Loucy (cell line): ENCODE measurements at regions not wholly inside any gene's neighbourhood (a gene's known extent, or its start where the extent isn't known, plus 50 kb on each side); places are given as distances from the start of the nearest gene placed in this dataset.

Experiments used
- H2AFZ ChIP-seq: fragments of 200-600 bp; sonication (generic); 2 replicates; pipeline ENCODE4 v1.6.0; 2016; ENCODE audit warnings: antibody characterized with exemption, mild to moderate bottlenecking, low read length, moderate library complexity
- H3F3A ChIP-seq: fragments of 200-600 bp; 2 replicates; pipeline ENCODE4 v1.6.0; 2016; ENCODE audit warnings: antibody characterized with exemption, low read depth, mild to moderate bottlenecking
- H3K27me3 ChIP-seq: fragments of 200-600 bp; sonication (generic); 2 replicates; pipeline ENCODE4 v1.6.1; 2014; ENCODE audit warnings: low read length, mild to moderate bottlenecking; ENCODE audit not compliant: insufficient read depth, poor library complexity, severe bottlenecking
- H3K36me3 ChIP-seq: fragments of 200-600 bp; sonication (generic); 2 replicates; pipeline ENCODE4 v1.6.1; 2016; ENCODE audit warnings: low read length; ENCODE audit not compliant: insufficient read depth
- H3K4me1 ChIP-seq: fragments of 200-600 bp; sonication (generic); 2 replicates; pipeline ENCODE4 v1.5.1; 2014; ENCODE audit warnings: low read length, mild to moderate bottlenecking; ENCODE audit not compliant: insufficient read depth, poor library complexity, severe bottlenecking
- H3K4me2 ChIP-seq: fragments of 200-600 bp; sonication (generic); 2 replicates; pipeline ENCODE4 v1.6.0; 2014; ENCODE audit warnings: antibody characterized with exemption, low read length, low read depth, mild to moderate bottlenecking; ENCODE audit not compliant: poor library complexity, severe bottlenecking
- H3K4me3 ChIP-seq: fragments of 200-600 bp; sonication (generic); 2 replicates; pipeline ENCODE4 v1.5.1; 2014; ENCODE audit warnings: low read length, mild to moderate bottlenecking, mixed read lengths; ENCODE audit not compliant: poor library complexity, severe bottlenecking
- H3K79me2 ChIP-seq: fragments of 200-600 bp; sonication (generic); 2 replicates; pipeline ENCODE4 v1.6.1; 2014; ENCODE audit warnings: low read length; ENCODE audit not compliant: insufficient read depth
- H3K9ac ChIP-seq: fragments of 200-600 bp; sonication (generic); 2 replicates; pipeline ENCODE4 v1.6.0; 2014; ENCODE audit warnings: mild to moderate bottlenecking, low read depth, low read length, moderate library complexity; ENCODE audit not compliant: poor library complexity, severe bottlenecking
- H3K9me2 ChIP-seq: fragments of 200-600 bp; sonication (generic); replicated peaks from 2 replicates; pipeline ENCODE4 v1.6.1; 2016; ENCODE audit warnings: low read depth, low read length, mixed read lengths
- H3K9me3 ChIP-seq: fragments of 200-600 bp; sonication (generic); 2 replicates; pipeline ENCODE4 v1.6.1; 2014; ENCODE audit warnings: mild to moderate bottlenecking, antibody characterized with exemption, low read length, low read depth; ENCODE audit not compliant: insufficient read depth
- H4K20me1 ChIP-seq: fragments of 200-600 bp; sonication (generic); 2 replicates; pipeline ENCODE4 v1.6.0; 2014; ENCODE audit warnings: antibody characterized with exemption, low read length, mild to moderate bottlenecking; ENCODE audit not compliant: insufficient read depth, poor library complexity, severe bottlenecking
- EZH2phosphoT487 ChIP-seq: fragments of 200-600 bp; IDR thresholded peaks from 2 replicates; pipeline ENCODE4 v1.6.1; 2018; ENCODE audit warnings: antibody characterized with exemption, mild to moderate bottlenecking, moderate library complexity, borderline replicate concordance
- TF ChIP-seq, protein P1 (sequence below): fragments of 200-600 bp; sonication (generic); conservative IDR thresholded peaks from 2 replicates; pipeline ENCODE4 v1.5.1; 2014; ENCODE audit warnings: mild to moderate bottlenecking, antibody characterized with exemption, low read length

DNA sequence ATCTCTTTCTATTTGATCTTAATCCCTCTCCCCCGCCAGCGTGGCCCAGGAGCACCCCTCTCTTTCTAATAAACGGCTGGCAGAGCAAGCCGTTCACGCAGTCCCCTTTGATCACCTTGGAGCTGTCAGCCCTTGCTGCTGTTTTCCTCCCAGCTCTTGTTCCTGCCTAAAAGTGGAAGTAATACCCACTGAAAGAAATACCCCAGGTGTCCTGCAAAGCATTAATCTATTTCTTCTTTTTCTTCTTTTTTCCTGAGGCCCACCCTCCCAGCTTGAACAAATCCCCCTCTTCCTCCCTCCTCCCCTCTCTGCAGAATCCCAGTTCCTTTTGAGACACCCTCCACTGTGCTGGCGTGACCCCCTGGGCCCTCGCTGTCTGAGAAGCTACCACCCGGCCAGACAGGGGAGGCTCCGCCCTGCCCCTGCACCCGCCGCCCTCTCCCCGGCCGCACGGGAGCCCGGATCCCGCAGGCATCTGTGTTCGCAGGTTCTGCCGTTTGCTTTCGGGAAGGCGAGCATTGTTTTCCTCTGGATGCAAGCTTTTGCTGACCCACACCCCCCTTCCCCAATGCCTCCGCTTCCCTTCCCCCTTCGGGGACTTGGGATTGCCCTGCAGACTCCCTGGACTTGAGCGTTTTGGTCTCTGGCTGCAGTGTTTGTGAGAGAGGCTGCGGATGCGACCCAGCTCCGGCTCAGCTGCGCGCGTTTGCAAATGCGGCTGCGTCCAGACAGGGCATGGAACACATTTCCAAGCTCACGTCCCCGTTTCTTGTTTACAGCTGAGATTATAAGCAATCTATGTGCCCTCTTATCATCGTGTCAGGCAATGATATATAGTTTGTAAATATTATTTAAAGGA is 631.5 kb downstream of the NYAP2 start:
- Histone ChIP-seq H3K36me3 (no peaks in the 10 kb centered on the region), H2AFZ (no peak overlapping the region), H3F3A (no peaks in the 10 kb centered on the region), H4K20me1 (no peaks in the 10 kb centered on the region), H3K4me2 (no peak overlapping the region), H3K79me2 (no peaks in the 10 kb centered on the region), H3K9ac (no peak overlapping the region), H3K9me2 (no peaks in the 10 kb centered on the region), H3K4me1 (no peaks in the 10 kb centered on the region), H3K27me3 (no peaks in the 10 kb centered on the region), H3K9me3 (no peaks in the 10 kb centered on the region), H3K4me3 (no peak overlapping the region)
- no peak for TF ChIP-seq EZH2phosphoT487
- TF ChIP-seq, protein P1, sequence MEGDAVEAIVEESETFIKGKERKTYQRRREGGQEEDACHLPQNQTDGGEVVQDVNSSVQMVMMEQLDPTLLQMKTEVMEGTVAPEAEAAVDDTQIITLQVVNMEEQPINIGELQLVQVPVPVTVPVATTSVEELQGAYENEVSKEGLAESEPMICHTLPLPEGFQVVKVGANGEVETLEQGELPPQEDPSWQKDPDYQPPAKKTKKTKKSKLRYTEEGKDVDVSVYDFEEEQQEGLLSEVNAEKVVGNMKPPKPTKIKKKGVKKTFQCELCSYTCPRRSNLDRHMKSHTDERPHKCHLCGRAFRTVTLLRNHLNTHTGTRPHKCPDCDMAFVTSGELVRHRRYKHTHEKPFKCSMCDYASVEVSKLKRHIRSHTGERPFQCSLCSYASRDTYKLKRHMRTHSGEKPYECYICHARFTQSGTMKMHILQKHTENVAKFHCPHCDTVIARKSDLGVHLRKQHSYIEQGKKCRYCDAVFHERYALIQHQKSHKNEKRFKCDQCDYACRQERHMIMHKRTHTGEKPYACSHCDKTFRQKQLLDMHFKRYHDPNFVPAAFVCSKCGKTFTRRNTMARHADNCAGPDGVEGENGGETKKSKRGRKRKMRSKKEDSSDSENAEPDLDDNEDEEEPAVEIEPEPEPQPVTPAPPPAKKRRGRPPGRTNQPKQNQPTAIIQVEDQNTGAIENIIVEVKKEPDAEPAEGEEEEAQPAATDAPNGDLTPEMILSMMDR: no peak

DNA sequence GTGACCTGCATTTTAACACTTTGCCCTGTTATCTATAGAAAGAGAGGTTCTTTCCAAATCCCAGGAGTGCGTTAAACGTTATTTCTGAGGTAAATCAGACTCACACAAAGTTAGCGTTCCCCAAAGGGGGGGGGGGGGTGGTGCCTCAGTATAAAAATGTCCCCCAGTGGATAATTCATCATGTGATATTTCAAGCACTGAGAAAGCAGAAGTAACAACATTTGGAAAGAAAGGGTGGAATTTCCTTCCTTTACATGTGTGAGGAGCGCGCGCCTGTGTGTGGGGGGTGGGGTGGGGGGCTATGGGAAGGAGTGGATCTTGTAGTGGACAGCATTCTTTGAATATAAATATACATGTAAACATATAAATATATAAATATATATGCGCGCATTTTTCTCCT is 630.9 kb downstream of the NYAP2 start:
- no peaks in the 10 kb centered on the region for H3K79me2 ChIP-seq
- no peaks in the 10 kb centered on the region for H4K20me1 ChIP-seq
- H3F3A ChIP-seq: no peaks in the 10 kb centered on the region
- no peaks in the 10 kb centered on the region for H3K9me2 ChIP-seq
- H3K4me3 ChIP-seq: no peak overlapping the region
- no peaks in the 10 kb centered on the region for H3K9me3 ChIP-seq
- no peak overlapping the region for H2AFZ ChIP-seq
- no peak overlapping the region for H3K4me2 ChIP-seq
- no peaks in the 10 kb centered on the region for H3K4me1 ChIP-seq
- H3K27me3 ChIP-seq: no peaks in the 10 kb centered on the region
- H3K36me3 ChIP-seq: no peaks in the 10 kb centered on the region
- H3K9ac ChIP-seq: no peak overlapping the region
- TF ChIP-seq, protein P1: no peak
- no peak for TF ChIP-seq EZH2phosphoT487

DNA sequence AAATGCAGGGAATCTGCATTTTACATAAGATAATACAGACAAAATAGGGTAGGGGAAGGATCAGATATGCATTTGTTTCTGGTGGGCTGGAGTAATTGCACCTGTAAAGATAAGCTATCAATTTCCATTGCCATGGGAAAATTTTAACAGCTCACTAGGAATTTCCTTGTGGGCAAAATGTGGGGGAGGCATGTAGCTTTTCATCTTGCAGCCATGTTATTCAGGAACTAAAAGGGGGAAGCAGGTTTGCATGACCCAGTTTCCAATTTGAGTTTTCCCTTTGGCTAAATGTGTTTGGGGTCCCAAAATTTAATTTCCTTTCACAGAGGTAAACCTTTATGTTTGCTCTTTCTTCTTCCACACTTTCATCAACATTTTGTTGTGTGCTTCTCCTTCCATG is 624.4 kb downstream of the NYAP2 start:
- H3K79me2 ChIP-seq: no peaks in the 10 kb centered on the region
- H2AFZ ChIP-seq: no peak overlapping the region
- no peaks in the 10 kb centered on the region for H3K4me1 ChIP-seq
- H3K36me3 ChIP-seq: no peaks in the 10 kb centered on the region
- 0 out of 2 replicates have a peak, but pooled peaks cover under 1% of the 10 kb centered on the region for H3K9me3 ChIP-seq
- no peak overlapping the region for H3K4me2 ChIP-seq
- no peaks in the 10 kb centered on the region for H3F3A ChIP-seq
- no peaks in the 10 kb centered on the region for H4K20me1 ChIP-seq
- no peaks in the 10 kb centered on the region for H3K27me3 ChIP-seq
- no peaks in the 10 kb centered on the region for H3K9me2 ChIP-seq
- H3K9ac ChIP-seq: no peak overlapping the region
- H3K4me3 ChIP-seq: no peak overlapping the region
- TF ChIP-seq, protein P1: no peak
- TF ChIP-seq EZH2phosphoT487: no peak
